Cerebellar cortex (tissue), 1 donor: ENCODE measurements at regions not wholly inside any gene's neighbourhood (a gene's known extent, or its start where the extent isn't known, plus 50 kb on each side); places are given as distances from the start of the nearest gene placed in this dataset.

Experiments used
- DNase-seq: peaks from one replicate; pipeline ENCODE4 v3.0.0-alpha.2; 2015; ENCODE audit warnings: low spot score

DNA sequence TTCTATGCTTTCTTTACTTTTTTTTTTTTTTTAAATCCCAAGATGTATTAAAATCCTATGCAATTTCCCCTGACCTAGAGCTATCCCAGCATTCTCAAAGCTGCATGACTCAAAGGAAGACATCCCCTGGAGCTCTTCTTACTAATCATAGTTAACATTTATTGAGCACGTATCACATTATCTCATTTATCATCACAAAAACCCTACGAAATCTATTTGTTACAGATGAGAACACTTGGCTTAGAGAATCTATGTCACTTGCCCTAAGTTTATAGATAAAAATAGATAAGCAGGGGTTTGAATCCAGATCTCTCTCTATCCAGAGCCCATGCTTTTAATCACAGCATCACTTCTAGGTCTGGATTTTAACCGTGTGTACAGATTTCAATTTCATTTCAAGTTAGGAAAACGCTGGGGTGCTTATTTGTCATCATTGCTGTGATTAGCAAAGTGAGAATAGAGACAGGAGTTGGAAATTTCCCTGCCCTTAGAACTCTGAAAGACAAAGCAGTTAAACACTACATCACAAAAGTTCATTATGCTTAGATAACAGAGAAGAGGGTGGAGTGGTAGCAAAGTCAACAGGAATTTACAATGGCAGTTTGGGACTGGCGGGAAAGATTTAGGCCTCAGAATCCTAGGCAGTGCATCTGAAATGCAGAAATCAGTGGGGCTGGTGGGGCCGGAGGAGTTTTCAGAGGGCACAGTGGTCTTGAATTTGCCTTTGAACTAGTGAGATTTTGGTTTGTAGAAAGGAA is 177.7 kb upstream of the FRMD6 start:
- DNase-seq: no peak

- no peak for DNase-seq
Observed at GRCh38 chr14:51474854-51475253, 176.9 kb upstream of the FRMD6 start.

- no peak for DNase-seq
Observed at GRCh38 chr14:51478175-51478621, 173.5 kb upstream of the FRMD6 start.

- DNase-seq: no peak
Observed at GRCh38 chr14:51479584-51480325, 172.0 kb upstream of the FRMD6 start.

DNA sequence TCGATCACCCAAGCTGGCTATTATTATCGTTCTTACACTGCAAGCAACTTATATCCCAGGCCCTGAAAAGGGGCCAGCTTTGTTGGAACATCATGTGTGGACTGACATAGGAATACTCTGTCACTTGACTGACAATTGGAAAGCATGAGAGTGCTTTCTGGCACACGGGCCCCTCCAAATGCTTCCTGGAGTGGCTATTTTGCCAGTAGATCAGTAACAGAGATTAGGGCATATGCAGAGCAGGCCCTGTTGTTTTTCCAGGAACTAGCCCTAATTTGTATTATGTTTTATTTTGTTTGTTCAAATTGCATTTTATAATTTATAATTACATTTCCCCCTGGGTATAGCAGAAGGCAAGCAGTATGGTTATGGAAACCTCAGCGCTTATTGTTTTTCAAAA is 170.1 kb upstream of the FRMD6 start:
- DNase-seq: no peak

DNA sequence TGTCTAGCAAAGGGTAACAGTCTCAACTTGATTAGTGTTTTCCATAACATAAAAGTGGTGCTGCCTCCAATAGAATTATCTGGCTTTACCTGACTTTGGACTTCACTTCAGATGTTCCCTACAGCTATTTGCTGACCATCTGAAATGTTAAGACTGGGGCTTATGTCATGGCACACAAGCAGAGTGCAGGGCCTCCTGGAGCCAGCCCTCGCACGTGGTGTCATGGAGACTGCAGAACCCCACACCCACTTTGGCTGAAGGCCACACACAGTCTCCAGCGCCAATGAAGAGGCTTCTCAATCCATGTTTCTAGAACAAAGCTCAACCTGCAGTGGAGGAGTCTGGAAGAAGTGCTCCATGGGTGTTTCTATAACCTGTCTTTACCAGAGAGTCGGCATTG is 169.6 kb upstream of the FRMD6 start:
- no peak for DNase-seq

GRCh38 chr14:51484485-51484884 is 167.2 kb upstream of the FRMD6 start:
- no peak for DNase-seq

DNA sequence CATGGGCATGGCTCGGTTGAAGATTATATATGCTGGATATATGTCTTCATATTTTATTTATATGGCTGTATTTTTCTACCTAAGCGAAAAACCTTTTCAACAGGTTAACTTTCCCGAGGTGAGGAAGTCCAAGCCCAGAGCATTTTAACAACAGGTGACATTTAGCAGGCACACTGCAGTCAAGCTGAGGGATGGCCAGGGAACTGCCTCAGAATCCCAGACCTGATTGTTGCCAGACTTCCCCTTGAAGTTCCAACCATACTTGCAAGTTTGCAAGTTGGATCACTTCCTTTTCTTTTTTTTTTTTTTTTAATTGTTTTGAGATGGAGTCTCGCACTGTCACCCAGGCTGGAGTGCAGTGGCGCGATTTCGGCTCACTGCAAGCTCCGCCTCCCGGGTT is 166.0 kb upstream of the FRMD6 start:
- no peak for DNase-seq

DNA sequence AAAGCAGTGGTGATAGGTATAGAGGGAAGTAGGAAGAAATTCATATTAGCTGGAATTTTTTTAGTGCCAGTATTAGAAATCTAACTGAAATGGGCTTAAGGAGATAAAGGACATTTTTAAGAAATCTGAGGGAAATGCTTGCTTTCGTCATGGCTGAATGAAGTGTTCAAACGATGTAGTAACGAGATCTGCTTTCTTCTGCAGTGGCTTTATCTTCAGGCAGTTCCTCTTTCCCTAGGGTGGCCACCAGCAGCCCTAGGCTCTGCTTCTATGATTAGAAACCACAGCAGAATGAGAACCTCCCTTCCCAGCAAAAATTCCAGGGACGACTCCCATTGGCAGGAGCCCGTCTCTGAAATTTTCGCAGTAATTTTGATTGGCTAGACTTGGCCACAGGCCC is 163.9 kb upstream of the FRMD6 start:
- no peak for DNase-seq

- no peak for DNase-seq
Observed at GRCh38 chr14:51488569-51489220, 163.0 kb upstream of the FRMD6 start.

DNA sequence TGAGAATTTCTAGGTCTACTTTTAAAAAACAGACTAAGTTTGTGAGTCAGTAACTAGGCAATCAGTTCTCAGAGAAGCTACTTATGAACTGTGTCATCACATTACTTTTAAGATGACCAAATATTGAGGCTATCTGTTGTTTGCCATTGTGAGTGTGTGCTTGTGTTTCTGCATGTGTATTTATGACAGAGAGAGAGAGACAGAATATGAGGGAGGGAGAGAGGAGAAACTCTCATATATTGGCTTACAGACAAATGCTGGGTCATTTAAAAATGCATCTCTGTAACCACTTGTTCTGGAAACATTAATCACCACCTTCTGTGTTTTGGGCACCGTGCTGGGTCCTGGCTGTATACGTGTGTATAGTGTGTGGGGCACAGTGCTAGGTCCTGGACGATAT is 161.5 kb upstream of the FRMD6 start:
- DNase-seq: no peak

DNA sequence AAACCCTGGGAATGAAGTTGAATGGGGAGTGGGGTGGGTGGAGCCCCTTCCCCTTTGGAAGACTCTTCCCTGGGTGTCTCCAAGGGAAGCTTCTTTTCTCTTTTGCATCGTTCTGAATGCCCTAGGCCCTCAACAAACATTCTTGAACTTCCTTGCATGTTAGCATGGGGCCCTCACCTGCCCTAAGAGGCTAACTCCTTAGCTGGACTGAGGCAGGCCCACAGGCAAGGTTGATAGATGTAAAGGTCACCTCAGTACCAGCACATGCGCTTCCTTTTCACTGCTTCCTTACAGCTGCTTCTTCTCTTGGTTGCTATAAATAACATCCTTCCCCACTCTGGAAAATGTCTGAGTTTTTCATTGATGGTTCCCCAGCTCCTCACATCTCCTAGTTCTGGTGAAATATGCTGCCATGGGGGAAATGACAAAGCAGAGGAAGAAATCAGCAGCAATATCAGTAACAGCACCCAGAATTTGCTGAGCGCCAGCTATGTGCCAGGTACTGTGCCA is 160.6 kb upstream of the FRMD6 start:
- DNase-seq: no peak

GRCh38 chr14:51491776-51492175 is 159.9 kb upstream of the FRMD6 start:
- DNase-seq: no peak

DNA sequence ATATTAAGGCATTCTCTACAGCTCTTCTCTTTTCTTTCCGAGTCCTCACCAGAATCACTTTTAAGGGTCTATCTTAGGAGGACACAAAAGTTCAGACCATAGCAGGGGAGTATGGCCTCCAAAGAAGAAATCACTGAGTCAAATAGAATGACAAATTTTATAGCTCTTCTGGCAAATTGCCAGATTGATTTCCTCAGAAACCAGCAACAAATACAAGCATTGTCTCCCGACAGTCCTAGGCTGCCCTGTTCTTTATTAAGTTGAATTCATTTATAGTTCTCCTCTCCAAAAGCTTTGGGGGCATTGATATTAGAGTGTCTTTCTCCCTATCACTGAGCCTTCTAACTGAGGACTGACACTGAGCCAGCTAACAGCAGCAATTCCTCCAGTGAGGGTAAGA is 156.4 kb upstream of the FRMD6 start:
- DNase-seq: no peak

DNA sequence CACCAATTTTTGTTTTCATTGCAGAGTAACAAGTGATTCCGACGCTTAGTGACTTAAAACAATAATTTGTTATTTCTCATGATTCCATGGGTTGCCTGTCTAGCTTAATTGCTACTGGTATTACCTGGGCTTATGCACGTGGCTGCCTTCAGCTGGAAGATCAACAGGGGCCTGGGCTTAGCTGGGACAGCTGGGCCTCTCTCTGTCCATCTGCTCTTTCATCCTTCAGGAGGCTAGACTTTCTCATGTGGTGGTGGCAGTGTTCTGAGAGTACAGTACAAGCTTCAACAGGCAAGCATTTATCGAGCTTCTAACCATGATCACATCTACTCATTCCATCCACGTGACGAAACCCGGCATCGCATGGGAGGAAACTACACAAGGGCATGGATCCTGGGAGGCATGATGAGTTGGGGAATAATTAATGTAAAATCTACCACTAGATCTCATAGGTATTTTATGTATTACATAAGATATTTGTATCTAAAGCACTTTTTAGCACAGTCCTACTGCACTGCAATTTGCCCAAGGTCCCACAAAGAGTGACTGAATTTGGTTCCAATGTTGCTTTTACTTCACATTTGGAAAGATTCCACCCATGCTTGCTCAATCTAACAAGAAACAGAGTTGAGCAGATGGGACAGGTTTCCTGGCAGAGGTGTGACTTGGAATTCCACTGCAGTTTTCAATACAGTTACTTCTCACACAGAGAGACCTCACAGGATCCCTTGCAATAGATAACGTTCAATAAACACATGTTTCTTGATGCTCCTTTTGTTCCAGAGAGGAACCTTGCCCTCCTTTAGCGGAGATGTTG is 153.1 kb upstream of the FRMD6 start:
- DNase-seq: peak; percentile 27

GRCh38 chr14:51500776-51501175 is 150.9 kb upstream of the FRMD6 start:
- no peak for DNase-seq

DNA sequence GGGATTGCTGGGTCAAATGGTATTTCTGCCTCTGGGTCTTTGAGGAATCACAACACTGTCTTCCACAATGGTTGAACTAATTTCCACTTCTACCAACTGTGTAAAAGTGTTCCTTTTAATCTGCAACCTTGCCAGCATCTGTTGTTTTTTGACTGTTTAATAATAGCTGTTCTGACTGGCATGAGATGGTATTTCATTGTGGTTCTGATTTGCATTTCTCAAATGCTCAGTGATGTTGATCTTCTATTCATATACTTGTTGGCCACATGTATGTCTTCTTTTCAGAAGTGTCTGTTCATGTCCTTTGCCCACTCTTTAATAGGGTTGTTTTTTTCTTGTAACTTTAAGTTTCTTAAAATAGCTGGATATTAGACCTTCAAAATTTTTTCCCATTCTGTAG is 150.0 kb upstream of the FRMD6 start:
- no peak for DNase-seq

DNA sequence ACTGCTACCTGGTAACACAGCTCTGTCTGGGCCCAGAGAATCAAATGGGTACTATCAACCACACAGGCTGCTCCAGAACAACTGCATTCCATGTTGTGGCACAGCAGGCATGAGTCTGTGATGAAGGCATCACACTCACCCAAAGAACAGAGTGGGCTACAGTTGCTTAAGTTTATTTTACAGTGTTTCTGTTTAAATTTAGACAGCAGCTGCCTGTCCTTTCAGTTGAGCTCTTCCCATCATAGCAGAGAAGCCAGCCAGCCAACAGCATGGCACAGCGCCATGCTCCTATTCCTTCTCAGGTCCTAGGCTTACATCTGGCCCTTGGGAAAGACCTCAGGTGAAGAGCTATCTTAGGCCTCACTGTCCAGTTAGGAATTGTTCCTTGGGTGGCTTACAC is 147.0 kb upstream of the FRMD6 start:
- DNase-seq: no peak

GRCh38 chr14:51507511-51507905 is 144.2 kb upstream of the FRMD6 start:
- no peak for DNase-seq

GRCh38 chr14:51507906-51508511 is 143.7 kb upstream of the FRMD6 start:
- DNase-seq: peak; percentile 30

DNA sequence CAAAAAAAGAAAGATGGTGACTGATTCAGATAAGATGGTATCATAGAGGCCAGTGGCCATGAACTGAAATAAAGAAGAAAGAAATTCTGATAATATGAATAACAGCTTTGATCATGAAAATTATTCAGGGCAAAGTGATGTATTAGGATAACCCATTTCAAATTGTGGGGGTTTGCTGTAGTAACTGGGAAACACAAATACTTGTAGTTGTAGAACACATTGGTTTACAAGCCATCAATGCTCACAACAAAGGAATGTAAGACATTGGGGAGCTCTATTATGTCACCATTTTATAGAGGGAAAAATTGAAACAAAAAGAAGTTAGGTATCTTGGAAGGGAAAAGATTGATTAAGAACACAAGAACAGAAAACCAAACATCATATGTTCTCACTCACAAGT is 140.4 kb upstream of the FRMD6 start:
- no peak for DNase-seq

DNA sequence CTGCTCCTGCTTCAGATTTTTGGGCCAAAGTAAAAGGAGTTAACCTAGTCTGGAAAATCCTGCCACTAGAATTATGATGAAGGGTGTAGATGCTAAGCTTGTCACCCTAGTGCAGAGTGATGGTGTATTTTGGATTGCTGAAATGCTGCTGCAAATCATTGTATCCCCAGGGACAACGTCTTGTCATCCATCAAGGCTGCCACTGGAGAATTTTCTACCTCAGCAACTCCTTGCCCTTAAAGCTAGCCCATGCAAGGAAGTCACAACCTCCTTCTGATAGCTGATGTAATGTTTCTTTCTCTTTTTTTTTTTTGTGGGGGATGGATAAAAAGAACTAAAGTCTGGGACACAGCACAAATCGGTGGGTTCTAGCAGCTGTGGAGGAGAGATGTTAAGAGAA is 139.4 kb upstream of the FRMD6 start:
- no peak for DNase-seq
